OCI-LY1 (cell line): ENCODE measurements at regions not wholly inside any gene's neighbourhood (a gene's known extent, or its start where the extent isn't known, plus 50 kb on each side); places are given as distances from the start of the nearest gene placed in this dataset.

Experiments used
- EZH2 ChIP-seq: fragments of 200-600 bp; sonication (generic), shearing (Covaris generic); IDR thresholded peaks from 2 replicates; pipeline ENCODE4 v1.8.0; 2017; ENCODE audit warnings: borderline replicate concordance, mixed run types, mild to moderate bottlenecking, antibody characterized with exemption, low read length, moderate library complexity, mixed read lengths
- TF ChIP-seq, protein P1 (sequence below): fragments of 200-600 bp; sonication (generic), shearing (Covaris generic); IDR thresholded peaks from 2 replicates; pipeline ENCODE4 v1.5.1; 2017; ENCODE audit warnings: mild to moderate bottlenecking, antibody characterized with exemption, low read length, moderate library complexity, mixed read lengths

DNA sequence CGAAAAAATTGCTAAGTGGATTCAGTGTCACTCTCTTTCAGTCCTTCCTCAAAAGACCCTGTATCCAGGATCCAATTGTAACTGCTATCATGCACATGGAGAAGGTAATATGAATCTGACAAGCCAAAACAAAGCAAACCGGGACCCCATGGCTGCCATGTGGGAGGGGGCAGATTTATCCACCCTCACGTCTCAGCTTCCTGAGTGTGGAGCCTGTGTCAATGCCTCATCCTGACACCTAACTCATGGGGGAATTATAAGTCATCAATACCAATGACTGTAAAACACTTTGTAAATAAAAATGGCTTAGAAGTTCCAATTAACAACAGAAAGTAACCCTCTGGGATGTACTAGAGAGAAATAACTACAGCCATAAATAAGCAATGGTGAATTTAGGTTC, 174.1 kb upstream of the MCHR2 start:
- TF ChIP-seq, protein P1, sequence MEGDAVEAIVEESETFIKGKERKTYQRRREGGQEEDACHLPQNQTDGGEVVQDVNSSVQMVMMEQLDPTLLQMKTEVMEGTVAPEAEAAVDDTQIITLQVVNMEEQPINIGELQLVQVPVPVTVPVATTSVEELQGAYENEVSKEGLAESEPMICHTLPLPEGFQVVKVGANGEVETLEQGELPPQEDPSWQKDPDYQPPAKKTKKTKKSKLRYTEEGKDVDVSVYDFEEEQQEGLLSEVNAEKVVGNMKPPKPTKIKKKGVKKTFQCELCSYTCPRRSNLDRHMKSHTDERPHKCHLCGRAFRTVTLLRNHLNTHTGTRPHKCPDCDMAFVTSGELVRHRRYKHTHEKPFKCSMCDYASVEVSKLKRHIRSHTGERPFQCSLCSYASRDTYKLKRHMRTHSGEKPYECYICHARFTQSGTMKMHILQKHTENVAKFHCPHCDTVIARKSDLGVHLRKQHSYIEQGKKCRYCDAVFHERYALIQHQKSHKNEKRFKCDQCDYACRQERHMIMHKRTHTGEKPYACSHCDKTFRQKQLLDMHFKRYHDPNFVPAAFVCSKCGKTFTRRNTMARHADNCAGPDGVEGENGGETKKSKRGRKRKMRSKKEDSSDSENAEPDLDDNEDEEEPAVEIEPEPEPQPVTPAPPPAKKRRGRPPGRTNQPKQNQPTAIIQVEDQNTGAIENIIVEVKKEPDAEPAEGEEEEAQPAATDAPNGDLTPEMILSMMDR: no peak
- TF ChIP-seq EZH2: no peak
